ENCODE measurements at regions not wholly inside any gene's neighbourhood (a gene's known extent, or its start where the extent isn't known, plus 50 kb on each side); places are given as distances from the start of the nearest gene placed in this dataset.
"Not testable (repeated sequence)": the region's sequence is repeated elsewhere in the genome, so short reads cannot be mapped to it uniquely, and the experiment has no call there.

GRCh38 chr20:30900080-30900719 is 357.3 kb upstream of the DEFB115 start:
- H3K27ac ChIP-seq (ENCODE audit: insufficient read depth, low read length); H3K9me3 ChIP-seq (ENCODE audit: control insufficient read depth, insufficient read depth, low read depth, low read length); DNase-seq (ENCODE audit: low read depth in 2 of 2); H3K4me2 ChIP-seq (ENCODE audit: extremely low read depth, insufficient read depth, low read length); H4K20me1 ChIP-seq (ENCODE audit: control insufficient read depth, extremely low read depth, insufficient read depth, low read length); H3K4me1 ChIP-seq (ENCODE audit: control insufficient read depth, extremely low read depth, insufficient read depth, low read length); H3K27me3 ChIP-seq (ENCODE audit: control insufficient read depth, insufficient read depth, low read length); H3K4me3 ChIP-seq (replicated peaks in 1 of 4; ENCODE audit: control extremely low read depth in 1 of 4, insufficient read depth in 1 of 4, low read depth in 3 of 4, low read length in 4 of 4); H3K9ac ChIP-seq (ENCODE audit: insufficient read depth, low read length); H3K79me2 ChIP-seq (ENCODE audit: control insufficient read depth, insufficient read depth, low read length); H3K36me3 ChIP-seq (ENCODE audit: control insufficient read depth, insufficient read depth, low read length); H2AFZ ChIP-seq (ENCODE audit: low read length): not testable (repeated sequence)

- not testable (repeated sequence) for H3K27ac ChIP-seq (ENCODE audit: insufficient read depth, low read length); H3K9me3 ChIP-seq (ENCODE audit: control insufficient read depth, insufficient read depth, low read depth, low read length)
These were observed 352.2 kb upstream of the DEFB115 start for GRCh38 chr20:30905231-30905630.

GRCh38 chr20:30910937-30911725 is 346.3 kb upstream of the DEFB115 start:
- Histone ChIP-seq H3K4me2 (ENCODE audit: extremely low read depth, insufficient read depth, low read length) (no peak overlapping the region), H3K36me3 (ENCODE audit: control insufficient read depth, insufficient read depth, low read length) (no peaks in the 10 kb centered on the region)

More at GRCh38 chr20:30905231-30905630, 352.2 kb upstream of the DEFB115 start:
- not testable (repeated sequence) for H3K4me1 ChIP-seq (ENCODE audit: control insufficient read depth, extremely low read depth, insufficient read depth, low read length); H4K20me1 ChIP-seq (ENCODE audit: control insufficient read depth, extremely low read depth, insufficient read depth, low read length); H3K4me2 ChIP-seq (ENCODE audit: extremely low read depth, insufficient read depth, low read length); H3K79me2 ChIP-seq (ENCODE audit: control insufficient read depth, insufficient read depth, low read length); H3K4me3 ChIP-seq (replicated peaks in 1 of 4; ENCODE audit: control extremely low read depth in 1 of 4, insufficient read depth in 1 of 4, low read depth in 3 of 4, low read length in 4 of 4); H3K9ac ChIP-seq (ENCODE audit: insufficient read depth, low read length); H2AFZ ChIP-seq (ENCODE audit: low read length); DNase-seq (ENCODE audit: low read depth in 2 of 2); H3K36me3 ChIP-seq (ENCODE audit: control insufficient read depth, insufficient read depth, low read length); H3K27me3 ChIP-seq (ENCODE audit: control insufficient read depth, insufficient read depth, low read length)

GRCh38 chr20:30911832-30912660 is 345.4 kb upstream of the DEFB115 start:
- not testable (repeated sequence) for H4K20me1 ChIP-seq (ENCODE audit: control insufficient read depth, extremely low read depth, insufficient read depth, low read length); H3K4me3 ChIP-seq (replicated peaks in 1 of 4; ENCODE audit: control extremely low read depth in 1 of 4, insufficient read depth in 1 of 4, low read depth in 3 of 4, low read length in 4 of 4)

More at GRCh38 chr20:30910937-30911725, 346.3 kb upstream of the DEFB115 start:
- Histone ChIP-seq H3K27ac (ENCODE audit: insufficient read depth, low read length) (no peak overlapping the region), H4K20me1 (ENCODE audit: control insufficient read depth, extremely low read depth, insufficient read depth, low read length) (no peaks in the 10 kb centered on the region), H3K27me3 (ENCODE audit: control insufficient read depth, insufficient read depth, low read length) (no peaks in the 10 kb centered on the region), H3K9ac (ENCODE audit: insufficient read depth, low read length) (no peak overlapping the region), H3K9me3 (ENCODE audit: control insufficient read depth, insufficient read depth, low read depth, low read length) (no peaks in the 10 kb centered on the region), H3K79me2 (ENCODE audit: control insufficient read depth, insufficient read depth, low read length) (no peaks in the 10 kb centered on the region), H2AFZ (ENCODE audit: low read length) (no peak overlapping the region), H3K4me1 (ENCODE audit: control insufficient read depth, extremely low read depth, insufficient read depth, low read length) (no peaks in the 10 kb centered on the region), H3K4me3 (replicated peaks in 1 of 4; ENCODE audit: control extremely low read depth in 1 of 4, insufficient read depth in 1 of 4, low read depth in 3 of 4, low read length in 4 of 4) (no peak overlapping the region)
- no peak for DNase-seq (ENCODE audit: low read depth in 2 of 2)
- TF ChIP-seq EZH2 (IDR thresholded peaks at IDR 0.05; ENCODE audit: low read length, missing control alignments) = no peak

GRCh38 chr20:30912661-30913026 is 344.8 kb upstream of the DEFB115 start:
- H3K9ac ChIP-seq (ENCODE audit: insufficient read depth, low read length); H2AFZ ChIP-seq (ENCODE audit: low read length); H3K4me3 ChIP-seq (replicated peaks in 1 of 4; ENCODE audit: control extremely low read depth in 1 of 4, insufficient read depth in 1 of 4, low read depth in 3 of 4, low read length in 4 of 4): not testable (repeated sequence)

More at GRCh38 chr20:30911832-30912660, 345.4 kb upstream of the DEFB115 start:
- H3K27ac ChIP-seq (ENCODE audit: insufficient read depth, low read length); DNase-seq (ENCODE audit: low read depth in 2 of 2); H3K9ac ChIP-seq (ENCODE audit: insufficient read depth, low read length); H2AFZ ChIP-seq (ENCODE audit: low read length); H3K4me1 ChIP-seq (ENCODE audit: control insufficient read depth, extremely low read depth, insufficient read depth, low read length); H3K9me3 ChIP-seq (ENCODE audit: control insufficient read depth, insufficient read depth, low read depth, low read length); H3K36me3 ChIP-seq (ENCODE audit: control insufficient read depth, insufficient read depth, low read length); H3K27me3 ChIP-seq (ENCODE audit: control insufficient read depth, insufficient read depth, low read length); H3K4me2 ChIP-seq (ENCODE audit: extremely low read depth, insufficient read depth, low read length); H3K79me2 ChIP-seq (ENCODE audit: control insufficient read depth, insufficient read depth, low read length): not testable (repeated sequence)

GRCh38 chr20:30916404-30916803 is 341.1 kb upstream of the DEFB115 start:
- H3K27me3 ChIP-seq (ENCODE audit: control insufficient read depth, insufficient read depth, low read length); H3K9ac ChIP-seq (ENCODE audit: insufficient read depth, low read length); H3K4me3 ChIP-seq (replicated peaks in 1 of 4; ENCODE audit: control extremely low read depth in 1 of 4, insufficient read depth in 1 of 4, low read depth in 3 of 4, low read length in 4 of 4); H3K4me2 ChIP-seq (ENCODE audit: extremely low read depth, insufficient read depth, low read length); H3K4me1 ChIP-seq (ENCODE audit: control insufficient read depth, extremely low read depth, insufficient read depth, low read length); H3K79me2 ChIP-seq (ENCODE audit: control insufficient read depth, insufficient read depth, low read length); H2AFZ ChIP-seq (ENCODE audit: low read length); H3K9me3 ChIP-seq (ENCODE audit: control insufficient read depth, insufficient read depth, low read depth, low read length); H4K20me1 ChIP-seq (ENCODE audit: control insufficient read depth, extremely low read depth, insufficient read depth, low read length); DNase-seq (ENCODE audit: low read depth in 2 of 2); H3K27ac ChIP-seq (ENCODE audit: insufficient read depth, low read length); H3K36me3 ChIP-seq (ENCODE audit: control insufficient read depth, insufficient read depth, low read length): not testable (repeated sequence)

More at GRCh38 chr20:30912661-30913026, 344.8 kb upstream of the DEFB115 start:
- not testable (repeated sequence) for H4K20me1 ChIP-seq (ENCODE audit: control insufficient read depth, extremely low read depth, insufficient read depth, low read length); H3K9me3 ChIP-seq (ENCODE audit: control insufficient read depth, insufficient read depth, low read depth, low read length); H3K27me3 ChIP-seq (ENCODE audit: control insufficient read depth, insufficient read depth, low read length); H3K27ac ChIP-seq (ENCODE audit: insufficient read depth, low read length); H3K4me1 ChIP-seq (ENCODE audit: control insufficient read depth, extremely low read depth, insufficient read depth, low read length); H3K4me2 ChIP-seq (ENCODE audit: extremely low read depth, insufficient read depth, low read length); H3K36me3 ChIP-seq (ENCODE audit: control insufficient read depth, insufficient read depth, low read length); DNase-seq (ENCODE audit: low read depth in 2 of 2); H3K79me2 ChIP-seq (ENCODE audit: control insufficient read depth, insufficient read depth, low read length)

All from fibroblast of lung (primary cell).